ENCODE measurements at regions not wholly inside any gene's neighbourhood (a gene's known extent, or its start where the extent isn't known, plus 50 kb on each side); places are given as distances from the start of the nearest gene placed in this dataset.

DNA sequence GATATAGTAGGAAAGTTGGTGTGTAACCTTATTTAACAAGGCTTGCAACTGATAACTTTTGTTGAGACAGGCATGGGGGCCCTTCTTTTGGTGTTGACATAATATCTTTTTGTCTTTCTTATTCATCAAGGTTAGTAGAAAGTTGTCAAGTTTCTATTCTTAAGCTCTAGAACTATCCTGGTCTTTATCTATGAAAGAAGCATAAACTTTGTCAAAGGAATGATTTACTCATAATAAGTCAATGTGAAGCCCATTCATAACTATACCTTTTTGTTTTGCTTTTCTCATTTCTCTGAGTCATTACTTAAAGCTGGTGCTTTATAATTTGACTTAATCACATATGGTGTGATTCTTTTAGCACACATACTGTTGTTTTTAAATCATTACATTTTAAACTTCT, 312.4 kb downstream of the UTRN start:
- no peaks in the 10 kb centered on the region for H3F3A ChIP-seq (ENCODE audit: insufficient read depth, low read length)
- H3K9me2 ChIP-seq (ENCODE audit: low read depth, low read length): no peaks in the 10 kb centered on the region
- no peaks in the 10 kb centered on the region for H3K36me3 ChIP-seq (ENCODE audit: insufficient read depth, low read length)
- no peaks in the 10 kb centered on the region for H3K27me3 ChIP-seq (ENCODE audit: insufficient read depth, low read length)
- no peaks in the 10 kb centered on the region for H3K79me2 ChIP-seq (ENCODE audit: insufficient read depth, low read length)
- H3K4me1 ChIP-seq (ENCODE audit: insufficient read depth, low read length, severe bottlenecking): no peaks in the 10 kb centered on the region
- TF ChIP-seq CTCF (IDR thresholded peaks at IDR 0.05; ENCODE audit: low read length): no peak
- TF ChIP-seq EZH2 (IDR thresholded peaks at IDR 0.05; ENCODE audit: borderline replicate concordance, low read length): no peak
- H3K9me3 ChIP-seq (ENCODE audit: low read length): no peaks in the 10 kb centered on the region
- no peak overlapping the region for H3K4me2 ChIP-seq (ENCODE audit: low read length)
- no peak overlapping the region for H3K27ac ChIP-seq (ENCODE audit: low read depth, low read length, poor library complexity, severe bottlenecking)
- H3K4me3 ChIP-seq (ENCODE audit: low read depth, low read length, poor library complexity, severe bottlenecking): no peak overlapping the region
- H2AFZ ChIP-seq (ENCODE audit: low read length): no peak overlapping the region
- no peak overlapping the region for H3K9ac ChIP-seq (ENCODE audit: low read length)
- H4K20me1 ChIP-seq (ENCODE audit: insufficient read depth, low read length): no peaks in the 10 kb centered on the region

GRCh38 chr6:144599615-144600014, 314.5 kb downstream of the UTRN start:
- no peaks in the 10 kb centered on the region for H3K36me3 ChIP-seq (ENCODE audit: insufficient read depth, low read length)
- TF ChIP-seq CTCF (IDR thresholded peaks at IDR 0.05; ENCODE audit: low read length) (no peak), EZH2 (IDR thresholded peaks at IDR 0.05; ENCODE audit: borderline replicate concordance, low read length) (no peak)
- H3K27me3 ChIP-seq (ENCODE audit: insufficient read depth, low read length): no peaks in the 10 kb centered on the region
- H3K9ac ChIP-seq (ENCODE audit: low read length): no peak overlapping the region
- H3K4me3 ChIP-seq (ENCODE audit: low read depth, low read length, poor library complexity, severe bottlenecking): no peak overlapping the region
- H2AFZ ChIP-seq (ENCODE audit: low read length): no peak overlapping the region
- no peaks in the 10 kb centered on the region for H3K4me1 ChIP-seq (ENCODE audit: insufficient read depth, low read length, severe bottlenecking)
- H3K4me2 ChIP-seq (ENCODE audit: low read length): no peak overlapping the region
- H4K20me1 ChIP-seq (ENCODE audit: insufficient read depth, low read length): no peaks in the 10 kb centered on the region
- no peaks in the 10 kb centered on the region for H3F3A ChIP-seq (ENCODE audit: insufficient read depth, low read length)
- no peak overlapping the region for H3K27ac ChIP-seq (ENCODE audit: low read depth, low read length, poor library complexity, severe bottlenecking)
- H3K9me3 ChIP-seq (ENCODE audit: low read length): no peaks in the 10 kb centered on the region
- H3K9me2 ChIP-seq (ENCODE audit: low read depth, low read length): no peaks in the 10 kb centered on the region
- H3K79me2 ChIP-seq (ENCODE audit: insufficient read depth, low read length): no peaks in the 10 kb centered on the region

DNA sequence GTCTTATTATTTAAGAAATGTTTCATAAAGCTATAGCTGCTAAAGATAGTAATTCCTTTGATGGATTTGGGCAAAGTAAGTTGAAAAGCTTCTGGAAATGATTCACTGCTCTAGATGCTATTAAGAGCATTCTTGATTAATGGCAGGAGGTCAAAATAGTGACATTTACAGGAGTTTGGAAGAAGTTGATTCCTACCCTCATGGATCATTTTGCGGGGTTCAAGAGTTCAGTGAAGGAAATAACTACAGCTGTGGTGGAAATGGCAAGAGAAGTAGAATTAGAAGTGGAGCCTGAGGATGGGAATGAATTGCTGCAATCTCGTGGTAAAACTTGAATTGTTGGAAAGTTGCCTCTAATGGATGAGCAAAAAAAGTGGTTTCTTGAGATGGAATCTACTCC, 316.1 kb downstream of the UTRN start:
- no peaks in the 10 kb centered on the region for H4K20me1 ChIP-seq (ENCODE audit: insufficient read depth, low read length)
- no peak overlapping the region for H3K4me3 ChIP-seq (ENCODE audit: low read depth, low read length, poor library complexity, severe bottlenecking)
- no peaks in the 10 kb centered on the region for H3K36me3 ChIP-seq (ENCODE audit: insufficient read depth, low read length)
- no peaks in the 10 kb centered on the region for H3K79me2 ChIP-seq (ENCODE audit: insufficient read depth, low read length)
- H3K27me3 ChIP-seq (ENCODE audit: insufficient read depth, low read length): no peaks in the 10 kb centered on the region
- no peaks in the 10 kb centered on the region for H3K4me1 ChIP-seq (ENCODE audit: insufficient read depth, low read length, severe bottlenecking)
- H3K9ac ChIP-seq (ENCODE audit: low read length): no peak overlapping the region
- no peaks in the 10 kb centered on the region for H3F3A ChIP-seq (ENCODE audit: insufficient read depth, low read length)
- H2AFZ ChIP-seq (ENCODE audit: low read length): no peak overlapping the region
- H3K9me3 ChIP-seq (ENCODE audit: low read length): no peaks in the 10 kb centered on the region
- H3K9me2 ChIP-seq (ENCODE audit: low read depth, low read length): no peaks in the 10 kb centered on the region
- H3K4me2 ChIP-seq (ENCODE audit: low read length): no peak overlapping the region
- H3K27ac ChIP-seq (ENCODE audit: low read depth, low read length, poor library complexity, severe bottlenecking): no peak overlapping the region
- TF ChIP-seq CTCF (IDR thresholded peaks at IDR 0.05; ENCODE audit: low read length) (no peak), EZH2 (IDR thresholded peaks at IDR 0.05; ENCODE audit: borderline replicate concordance, low read length) (no peak)

All from OCI-LY1 (cell line).